ENCODE measurements at regions not wholly inside any gene's neighbourhood (a gene's known extent, or its start where the extent isn't known, plus 50 kb on each side); places are given as distances from the start of the nearest gene placed in this dataset.

GRCh38 chr1:55358581-55358980 is 143.4 kb upstream of the USP24 start:
- no peak for TF ChIP-seq CREB1 (CRISPR knock-in tag; IDR thresholded peaks at IDR 0.05)
- TF ChIP-seq CTCF (IDR thresholded peaks at IDR 0.05), result no peak
- no peak for TF ChIP-seq TP53 (CRISPR knock-in tag; IDR thresholded peaks at IDR 0.05)
- no peak for TF ChIP-seq SMAD4 (CRISPR knock-in tag; IDR thresholded peaks at IDR 0.05)
- TF ChIP-seq SP1 (CRISPR knock-in tag; conservative IDR thresholded peaks at IDR 0.05), result no peak
- TF ChIP-seq PRDM15 (CRISPR knock-in tag; IDR thresholded peaks at IDR 0.05), result no peak
- TF ChIP-seq NR3C1 (CRISPR knock-in tag; conservative IDR thresholded peaks at IDR 0.05; ENCODE audit: low read depth), result no peak
- TF ChIP-seq IRF2 (CRISPR knock-in tag; IDR thresholded peaks at IDR 0.05; ENCODE audit: borderline replicate concordance, low read depth), result no peak
- TF ChIP-seq E2F1 (CRISPR knock-in tag; IDR thresholded peaks at IDR 0.05), result no peak
- no peak for TF ChIP-seq ZNF121 (CRISPR knock-in tag; IDR thresholded peaks at IDR 0.05)
- TF ChIP-seq USF2 (CRISPR knock-in tag; IDR thresholded peaks at IDR 0.05), result no peak
- no peak for TF ChIP-seq ZNF671 (CRISPR knock-in tag; IDR thresholded peaks at IDR 0.05)
- no peak for TF ChIP-seq TCF7 (CRISPR knock-in tag; IDR thresholded peaks at IDR 0.05; ENCODE audit: low read depth)
